IMR-90 (cell line): ENCODE measurements at regions not wholly inside any gene's neighbourhood (a gene's known extent, or its start where the extent isn't known, plus 50 kb on each side); places are given as distances from the start of the nearest gene placed in this dataset.

Experiments used
- ATAC-seq: fragments of 200-7000 bp; cut with Tn5 transposase; 2 replicates; pipeline ENCODE4 v1.9.1; 2020; ENCODE audit warnings: low read depth, mild to moderate bottlenecking, moderate library complexity
- BruUV-seq: library from RNA; stranded (reverse); fragments of 400-500 nt; replicated peaks from 2 replicates; lab custom pipeline; 2021; lab: Mats Ljungman, UMichigan
- CTCF ChIA-PET: fragments of 300-600 bp; formaldehyde crosslinking; extraction: SDS; loops from one replicate; lab custom pipeline; 2021; ENCODE audit warnings: antibody characterized with exemption; lab: Yijun Ruan, JAX
- POLR2A ChIA-PET: fragments of 300-600 bp; sonication (Branson Sonifier 250); formaldehyde crosslinking; loops from one replicate; lab custom pipeline; 2022; ENCODE audit warnings: antibody characterized with exemption; ENCODE audit not compliant: unreplicated experiment; lab: Charles Lee
- DNase-seq: peaks from one replicate; pipeline ENCODE4 v3.0.0; 2013
- H2AFZ ChIP-seq: replicated peaks from 2 replicates; pipeline ENCODE3; 2013; ENCODE audit warnings: low read length, mild to moderate bottlenecking; ENCODE audit not compliant: poor library complexity
- H2AK5ac ChIP-seq: 2 replicates; pipeline ENCODE4 v1.6.1; 2013; ENCODE audit warnings: low read depth, low read length, inconsistent platforms
- H2AK9ac ChIP-seq: replicated peaks from 2 replicates; pipeline ENCODE3; 2013; ENCODE audit warnings: mild to moderate bottlenecking, low read depth, low read length, moderate library complexity; ENCODE audit not compliant: poor library complexity
- H2BK120ac ChIP-seq: 2 replicates; pipeline ENCODE4 v1.6.1; 2013; ENCODE audit warnings: low read depth, low read length, inconsistent platforms
- H2BK15ac ChIP-seq: 3 replicates; pipeline ENCODE4 v1.6.1; 2013; ENCODE audit warnings: low read depth, low read length, inconsistent platforms
- H2BK20ac ChIP-seq: 2 replicates; pipeline ENCODE4 v1.6.1; 2013; ENCODE audit warnings: low read depth, mild to moderate bottlenecking, inconsistent platforms, low read length, moderate library complexity
- H2BK5ac ChIP-seq: 2 replicates; pipeline ENCODE4 v1.6.1; 2013; ENCODE audit warnings: mild to moderate bottlenecking, low read depth, low read length, inconsistent platforms; ENCODE audit not compliant: poor library complexity, severe bottlenecking
- H3K14ac ChIP-seq: replicated peaks from 2 replicates; pipeline ENCODE4 v1.6.1; 2013; ENCODE audit warnings: low read depth, low read length, inconsistent platforms
- H3K18ac ChIP-seq: 2 replicates; pipeline ENCODE4 v1.6.1; 2013; ENCODE audit warnings: low read depth, low read length, control low read depth
- H3K23ac ChIP-seq: 2 replicates; pipeline ENCODE4 v1.6.1; 2013; ENCODE audit warnings: low read depth, low read length, inconsistent platforms
- H3K27ac ChIP-seq: 2 replicates; pipeline ENCODE4 v1.5.1; 2013; ENCODE audit warnings: mild to moderate bottlenecking, control low read depth, low read length; ENCODE audit not compliant: insufficient read depth
- H3K27me3 ChIP-seq: 2 replicates; pipeline ENCODE4 v1.6.1; 2013; ENCODE audit warnings: low read length; ENCODE audit not compliant: control insufficient read depth, insufficient read depth
- H3K36me3 ChIP-seq: 2 replicates; pipeline ENCODE4 v1.6.1; 2013; ENCODE audit warnings: low read length, mixed read lengths; ENCODE audit not compliant: control insufficient read depth, insufficient read depth
- H3K4ac ChIP-seq: 2 replicates; pipeline ENCODE4 v1.6.1; 2013; ENCODE audit warnings: low read depth, low read length, inconsistent platforms
- H3K4me1 ChIP-seq: 2 replicates; pipeline ENCODE4 v1.6.1; 2013; ENCODE audit warnings: low read length, mixed read lengths; ENCODE audit not compliant: control insufficient read depth, insufficient read depth
- H3K4me2 ChIP-seq: 2 replicates; pipeline ENCODE4 v1.6.1; 2013; ENCODE audit warnings: low read depth, mild to moderate bottlenecking, control low read depth, low read length, moderate library complexity
- H3K4me3 ChIP-seq: 2 replicates; pipeline ENCODE4 v1.5.1; 2013; ENCODE audit warnings: low read depth, mild to moderate bottlenecking, control low read depth, low read length, moderate library complexity; ENCODE audit not compliant: insufficient read depth
- H3K56ac ChIP-seq: 2 replicates; pipeline ENCODE4 v1.6.1; 2013; ENCODE audit warnings: low read length, inconsistent platforms; ENCODE audit not compliant: insufficient read depth; ENCODE audit errors: extremely low read depth
- H3K79me1 ChIP-seq, 2 experiments: 2 replicates each; pipeline ENCODE4 v1.6.1; 2013; ENCODE audit warnings: low read length in 2 of 2, inconsistent platforms in 1 of 2, low read depth in 1 of 2
- H3K9ac ChIP-seq: 2 replicates; pipeline ENCODE4 v1.6.1; 2013; ENCODE audit warnings: low read depth, low read length, control low read depth
- H3K9me1 ChIP-seq: 2 replicates; pipeline ENCODE4 v1.6.1; 2013; ENCODE audit warnings: low read length, inconsistent platforms; ENCODE audit not compliant: insufficient read depth
- H3K9me3 ChIP-seq: 2 replicates; pipeline ENCODE4 v1.6.1; 2013; ENCODE audit warnings: low read length; ENCODE audit not compliant: control insufficient read depth, insufficient read depth
- H4K20me1 ChIP-seq: 2 replicates; pipeline ENCODE4 v1.6.1; 2013; ENCODE audit warnings: low read length, inconsistent platforms; ENCODE audit not compliant: insufficient read depth
- H4K5ac ChIP-seq: 2 replicates; pipeline ENCODE4 v1.6.1; 2013; ENCODE audit warnings: mild to moderate bottlenecking, low read depth, low read length, control low read depth
- H4K8ac ChIP-seq, 2 experiments: 2 replicates each; pipeline ENCODE4 v1.6.1; 2013; ENCODE audit warnings: low read depth in 2 of 2, low read length in 2 of 2, control low read depth in 1 of 2, inconsistent platforms in 1 of 2
- H4K91ac ChIP-seq: 2 replicates; pipeline ENCODE4 v1.6.1; 2013; ENCODE audit warnings: low read depth, low read length, inconsistent platforms; ENCODE audit not compliant: insufficient read depth
- CHD1 ChIP-seq: IDR thresholded peaks from 2 replicates; pipeline ENCODE4 v1.6.1; 2012; ENCODE audit warnings: low read depth, low read length, improper control_type of control experiment
- POLR2A ChIP-seq: IDR thresholded peaks from 2 replicates; pipeline ENCODE4 v1.6.1; 2012; ENCODE audit warnings: mild to moderate bottlenecking, low read depth, low read length
- SMC3 ChIP-seq: fragments of 150-350 bp; IDR thresholded peaks from 2 replicates; pipeline ENCODE4 v1.6.1; 2016; ENCODE audit warnings: low read depth, mild to moderate bottlenecking, antibody characterized with exemption, low read length, moderate library complexity
- WGBS, 2 experiments: methylation state at CpG; one replicate each; pipeline versions ENCODE4 v1.1.5 to v1.1.7; 2013; ENCODE audit warnings: missing lambda C conversion rate in 2 of 2; ENCODE audit not compliant: insufficient read length in 1 of 2; ENCODE audit errors: extremely low coverage in 2 of 2; 5-methylcytosine and 5-hydroxymethylcytosine counted together
- dilution Hi-C: fragments of 300-500 bp; cut with HindIII; formaldehyde crosslinking; loops from one replicate; pipeline ENCODE4 v1.14.3; 2018; ENCODE audit warnings: low sequenced_read_pairs; ENCODE audit not compliant: unreplicated experiment
- in situ Hi-C: fragments of 300-500 bp; cut with MboI; formaldehyde crosslinking; loops from 3 replicates; pipeline ENCODE4 v1.14.3; 2019; ENCODE audit warnings: low sequenced_read_pairs, inconsistent platforms, mixed read lengths
- intact Hi-C: fragments of 100-400 bp; cut with micrococcal nuclease; formaldehyde crosslinking; loops from 2 replicates; pipeline ENCODE4 v1.10.0; 2022

DNA sequence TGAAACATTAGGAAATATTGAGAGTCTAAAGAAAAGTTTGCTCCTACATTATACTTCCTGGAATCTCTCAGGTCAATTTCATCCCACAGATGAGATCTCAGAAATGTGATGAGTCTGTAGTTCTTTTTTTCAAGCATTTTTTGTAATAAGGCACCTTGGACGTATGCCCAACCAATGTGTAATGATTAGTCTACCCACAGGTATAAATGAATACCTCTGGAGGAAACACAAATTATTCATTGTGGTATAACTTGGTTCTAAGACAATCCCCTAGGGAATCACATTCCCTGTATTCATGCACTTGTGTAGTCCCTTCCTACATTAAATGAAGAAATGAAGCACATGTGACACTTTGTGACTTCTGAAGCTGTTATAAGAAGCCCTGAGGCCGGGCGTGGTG lies 596.2 kb upstream of the UBE2E2 start:
- no peak overlapping the region for H3K56ac ChIP-seq

More for the DNA sequence above, 596.2 kb upstream of the UBE2E2 start:
- Histone ChIP-seq H2BK20ac (no peak overlapping the region), H3K4ac (no peak overlapping the region), H2BK120ac (no peak overlapping the region), H4K91ac (no peak overlapping the region), H3K27ac (no peak overlapping the region), H3K4me1 (no peaks in the 10 kb centered on the region), H2AK9ac (no peak overlapping the region), H2AFZ (no peak overlapping the region), H4K5ac (no peak overlapping the region), H3K36me3 (no peaks in the 10 kb centered on the region), H2BK15ac (no peak overlapping the region), H3K9ac (no peak overlapping the region), H3K79me1 (no peaks in the 10 kb centered on the region), H2AK5ac (no peak overlapping the region), H4K20me1 (no peaks in the 10 kb centered on the region), H3K4me3 (no peak overlapping the region), H3K18ac (no peak overlapping the region), H2BK5ac (no peak overlapping the region), H3K23ac (no peak overlapping the region), H4K8ac (no peak overlapping the region), H3K4me2 (no peak overlapping the region), H3K9me3 (no peaks in the 10 kb centered on the region), H3K14ac (no peak overlapping the region), H3K9me1 (no peaks in the 10 kb centered on the region), H3K27me3 (no peaks in the 10 kb centered on the region)
- in situ Hi-C loops, result no loop called here
- CTCF ChIA-PET, result no interaction called here
- intact Hi-C loops, result no loop called here
- POLR2A ChIA-PET, result no interaction called here
- TF ChIP-seq CHD1 (no peak), POLR2A (no peak), SMC3 (no peak)
- no CpG with 5 or more reads among the region's 3 CpGs for WGBS, 2 experiments
- dilution Hi-C loops, result no loop called here
- ATAC-seq, result no peak
- no TSS peak for BruUV-seq
- DNase-seq, result no peak
